WTC11 (cell line): ENCODE measurements at regions not wholly inside any gene's neighbourhood (a gene's known extent, or its start where the extent isn't known, plus 50 kb on each side); places are given as distances from the start of the nearest gene placed in this dataset.

Experiments used
- ATAC-seq: fragments of 200-7000 bp; cut with Tn5 transposase; 2 replicates; pipeline ENCODE4 v1.10.0; 2021; ENCODE audit warnings: mild to moderate bottlenecking, moderate library complexity
- CTCF ChIA-PET: fragments of 300-600 bp; sonication (Branson Sonifier 250); formaldehyde crosslinking; loops from one replicate; lab custom pipeline; 2021; ENCODE audit warnings: antibody characterized with exemption; lab: Charles Lee
- POLR2A ChIA-PET: fragments of 350-600 bp; sonication (Branson Sonifier 250); formaldehyde crosslinking; loops from one replicate; lab custom pipeline; 2021; ENCODE audit warnings: antibody characterized with exemption; lab: Charles Lee
- DNase-seq: peaks from one replicate; pipeline ENCODE4 v3.0.0; 2021; ENCODE audit warnings: low spot score
- H3K27ac Mint-ChIP-seq: 2 replicates; pipeline ENCODE4 v1.8.0; 2021; ENCODE audit warnings: mixed read lengths
- H3K27me3 Mint-ChIP-seq: 2 replicates; pipeline ENCODE4 v1.8.0; 2021; ENCODE audit warnings: low read depth, mild to moderate bottlenecking, moderate library complexity, mixed read lengths
- H3K36me3 Mint-ChIP-seq: 2 replicates; pipeline ENCODE4 v1.8.0; 2021; ENCODE audit warnings: mixed read lengths
- H3K4me1 Mint-ChIP-seq: 2 replicates; pipeline ENCODE4 v1.8.0; 2022; ENCODE audit warnings: mixed read lengths
- H3K4me3 Mint-ChIP-seq: 2 replicates; pipeline ENCODE4 v1.8.0; 2021; ENCODE audit warnings: mild to moderate bottlenecking, moderate library complexity, mixed read lengths
- H3K9me3 Mint-ChIP-seq: 2 replicates; pipeline ENCODE4 v1.8.0; 2021; ENCODE audit warnings: mixed read lengths
- CREB1 ChIP-seq: sonication (generic); formaldehyde crosslinking; IDR thresholded peaks from 2 replicates; pipeline ENCODE4 v1.8.0; 2023; ENCODE audit warnings: mild to moderate bottlenecking, missing genetic modification reagents
- ESRRA ChIP-seq: sonication (generic); formaldehyde crosslinking; IDR thresholded peaks from 2 replicates; pipeline ENCODE4 v1.8.1; 2022; ENCODE audit warnings: mild to moderate bottlenecking, missing genetic modification reagents, borderline replicate concordance
- FOXP1 ChIP-seq: sonication (generic); formaldehyde crosslinking; IDR thresholded peaks from 2 replicates; pipeline ENCODE4 v1.8.0; 2022; ENCODE audit warnings: missing genetic modification reagents, mild to moderate bottlenecking, moderate library complexity, borderline replicate concordance
- NFE2L1 ChIP-seq: sonication (generic); formaldehyde crosslinking; IDR thresholded peaks from 2 replicates; pipeline ENCODE4 v1.8.1; 2023; ENCODE audit warnings: missing genetic modification reagents
- OVOL2 ChIP-seq: fragments of 250-450 bp; sonication (Bioruptor Pico); IDR thresholded peaks from 2 replicates; pipeline ENCODE4 v1.9.0; 2021; ENCODE audit warnings: mild to moderate bottlenecking, borderline replicate concordance
- RELA ChIP-seq: sonication (generic); formaldehyde crosslinking; IDR thresholded peaks from 2 replicates; pipeline ENCODE4 v1.8.1; 2022; ENCODE audit warnings: missing genetic modification reagents, mild to moderate bottlenecking, borderline replicate concordance
- SMAD4 ChIP-seq: sonication (generic); formaldehyde crosslinking; IDR thresholded peaks from 2 replicates; pipeline ENCODE4 v1.8.0; 2022; ENCODE audit warnings: mild to moderate bottlenecking, missing genetic modification reagents
- TCF7 ChIP-seq: sonication (generic); formaldehyde crosslinking; IDR thresholded peaks from 2 replicates; pipeline ENCODE4 v1.8.0; 2022; ENCODE audit warnings: mild to moderate bottlenecking, low read depth, missing genetic modification reagents, moderate library complexity
- TP53 ChIP-seq: sonication (generic); formaldehyde crosslinking; IDR thresholded peaks from 2 replicates; pipeline ENCODE4 v1.8.1; 2023; ENCODE audit warnings: mild to moderate bottlenecking, missing genetic modification reagents
- ZNF232 ChIP-seq: sonication (generic); formaldehyde crosslinking; IDR thresholded peaks from 2 replicates; pipeline ENCODE4 v1.8.0; 2022; ENCODE audit warnings: mild to moderate bottlenecking, missing genetic modification reagents
- ZNF416 ChIP-seq: fragments of 250-450 bp; sonication (Bioruptor Pico); IDR thresholded peaks from 2 replicates; pipeline ENCODE4 v1.9.0; 2021; ENCODE audit warnings: mild to moderate bottlenecking, inconsistent platforms
- TF ChIP-seq, protein P1 (sequence below): sonication (generic); formaldehyde crosslinking; conservative IDR thresholded peaks from 2 replicates; pipeline ENCODE4 v1.8.1; 2023; ENCODE audit warnings: mild to moderate bottlenecking, low read depth, missing genetic modification reagents, moderate library complexity
- TF ChIP-seq, protein P2 (sequence below): sonication (generic); formaldehyde crosslinking; IDR thresholded peaks from 2 replicates; pipeline ENCODE4 v1.8.0; 2022; ENCODE audit warnings: mild to moderate bottlenecking, missing genetic modification reagents
- TF ChIP-seq, protein P3 (sequence below): sonication (generic); formaldehyde crosslinking; IDR thresholded peaks from 2 replicates; pipeline ENCODE4 v1.8.1; 2023; ENCODE audit warnings: mild to moderate bottlenecking, moderate library complexity, missing genetic modification reagents
- TF ChIP-seq, protein P4 (sequence below): sonication (generic); formaldehyde crosslinking; IDR thresholded peaks from 2 replicates; pipeline ENCODE4 v1.8.1; 2022; ENCODE audit warnings: low read depth, missing genetic modification reagents, borderline replicate concordance
- TF ChIP-seq, protein P5 (sequence below): sonication (generic); formaldehyde crosslinking; conservative IDR thresholded peaks from 2 replicates; pipeline ENCODE4 v1.8.1; 2022; ENCODE audit warnings: mild to moderate bottlenecking, missing genetic modification reagents
- TF ChIP-seq, protein P6 (sequence below): fragments of 250-450 bp; sonication (Bioruptor Pico); IDR thresholded peaks from 2 replicates; pipeline ENCODE4 v1.9.0; 2021; ENCODE audit warnings: mild to moderate bottlenecking
- TF ChIP-seq, protein P7 (sequence below): sonication (generic); formaldehyde crosslinking; IDR thresholded peaks from 2 replicates; pipeline ENCODE4 v1.8.0; 2022; ENCODE audit warnings: mild to moderate bottlenecking, missing genetic modification reagents

DNA sequence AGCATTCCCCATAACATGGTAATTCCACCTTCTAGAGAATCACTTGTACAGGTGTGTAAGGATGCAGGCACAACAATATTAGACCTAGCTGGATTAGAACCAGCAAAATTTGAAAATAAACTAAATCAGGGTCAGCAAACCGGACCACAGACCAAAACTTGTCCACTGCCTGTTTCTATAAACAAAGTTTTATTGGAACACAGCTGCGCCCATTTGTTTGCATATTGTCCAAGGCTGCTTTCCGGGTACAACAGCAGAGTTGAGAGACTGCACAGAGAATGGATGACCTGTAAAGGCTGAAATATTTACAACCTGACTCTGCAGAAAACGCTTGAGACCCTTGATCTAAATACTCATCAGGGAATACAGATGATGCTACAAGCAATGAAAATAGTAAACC is 73.6 kb upstream of the SLC45A1 start (continued):
- TF ChIP-seq, protein P1, sequence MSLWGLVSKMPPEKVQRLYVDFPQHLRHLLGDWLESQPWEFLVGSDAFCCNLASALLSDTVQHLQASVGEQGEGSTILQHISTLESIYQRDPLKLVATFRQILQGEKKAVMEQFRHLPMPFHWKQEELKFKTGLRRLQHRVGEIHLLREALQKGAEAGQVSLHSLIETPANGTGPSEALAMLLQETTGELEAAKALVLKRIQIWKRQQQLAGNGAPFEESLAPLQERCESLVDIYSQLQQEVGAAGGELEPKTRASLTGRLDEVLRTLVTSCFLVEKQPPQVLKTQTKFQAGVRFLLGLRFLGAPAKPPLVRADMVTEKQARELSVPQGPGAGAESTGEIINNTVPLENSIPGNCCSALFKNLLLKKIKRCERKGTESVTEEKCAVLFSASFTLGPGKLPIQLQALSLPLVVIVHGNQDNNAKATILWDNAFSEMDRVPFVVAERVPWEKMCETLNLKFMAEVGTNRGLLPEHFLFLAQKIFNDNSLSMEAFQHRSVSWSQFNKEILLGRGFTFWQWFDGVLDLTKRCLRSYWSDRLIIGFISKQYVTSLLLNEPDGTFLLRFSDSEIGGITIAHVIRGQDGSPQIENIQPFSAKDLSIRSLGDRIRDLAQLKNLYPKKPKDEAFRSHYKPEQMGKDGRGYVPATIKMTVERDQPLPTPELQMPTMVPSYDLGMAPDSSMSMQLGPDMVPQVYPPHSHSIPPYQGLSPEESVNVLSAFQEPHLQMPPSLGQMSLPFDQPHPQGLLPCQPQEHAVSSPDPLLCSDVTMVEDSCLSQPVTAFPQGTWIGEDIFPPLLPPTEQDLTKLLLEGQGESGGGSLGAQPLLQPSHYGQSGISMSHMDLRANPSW (CRISPR knock-in tag): no peak
- no peak for TF ChIP-seq RELA (CRISPR knock-in tag)

DNA sequence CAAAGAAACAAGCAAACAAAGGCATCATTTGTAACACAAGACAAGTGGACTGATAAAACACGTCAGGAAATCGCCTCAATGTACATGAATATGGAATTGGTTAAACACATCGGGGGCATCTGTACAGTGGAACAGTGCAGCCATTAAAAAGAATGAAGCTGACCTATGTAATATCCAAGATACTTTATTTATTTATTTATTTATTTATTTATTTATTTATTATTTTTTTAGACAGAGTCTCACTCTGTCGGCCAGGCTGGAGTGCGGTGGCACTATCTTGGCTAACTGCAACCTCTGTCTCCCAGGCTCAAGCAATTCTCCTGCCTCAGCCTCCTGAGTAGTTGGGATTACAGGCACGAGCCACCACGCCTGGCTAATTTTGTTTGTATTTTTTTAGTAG is 75.4 kb upstream of the SLC45A1 start:
- Mint-ChIP-seq H3K36me3 (no peaks in the 10 kb centered on the region), H3K4me3 (no peak overlapping the region), H3K4me1 (peaks cover 27% of the 10 kb centered on the region), H3K27me3 (no peaks in the 10 kb centered on the region), H3K27ac (no peak overlapping the region), H3K9me3 (no peaks in the 10 kb centered on the region)
- POLR2A ChIA-PET: no interaction called here
- CTCF ChIA-PET: no interaction called here
- TF ChIP-seq ZNF416 (CRISPR knock-in tag) (no peak), TCF7 (CRISPR knock-in tag) (no peak), CREB1 (CRISPR knock-in tag) (no peak), OVOL2 (no peak), ESRRA (no peak), NFE2L1 (no peak)
- TF ChIP-seq, protein P2, sequence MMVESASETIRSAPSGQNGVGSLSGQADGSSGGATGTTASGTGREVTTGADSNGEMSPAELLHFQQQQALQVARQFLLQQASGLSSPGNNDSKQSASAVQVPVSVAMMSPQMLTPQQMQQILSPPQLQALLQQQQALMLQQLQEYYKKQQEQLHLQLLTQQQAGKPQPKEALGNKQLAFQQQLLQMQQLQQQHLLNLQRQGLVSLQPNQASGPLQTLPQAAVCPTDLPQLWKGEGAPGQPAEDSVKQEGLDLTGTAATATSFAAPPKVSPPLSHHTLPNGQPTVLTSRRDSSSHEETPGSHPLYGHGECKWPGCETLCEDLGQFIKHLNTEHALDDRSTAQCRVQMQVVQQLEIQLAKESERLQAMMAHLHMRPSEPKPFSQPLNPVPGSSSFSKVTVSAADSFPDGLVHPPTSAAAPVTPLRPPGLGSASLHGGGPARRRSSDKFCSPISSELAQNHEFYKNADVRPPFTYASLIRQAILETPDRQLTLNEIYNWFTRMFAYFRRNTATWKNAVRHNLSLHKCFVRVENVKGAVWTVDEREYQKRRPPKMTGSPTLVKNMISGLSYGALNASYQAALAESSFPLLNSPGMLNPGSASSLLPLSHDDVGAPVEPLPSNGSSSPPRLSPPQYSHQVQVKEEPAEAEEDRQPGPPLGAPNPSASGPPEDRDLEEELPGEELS (CRISPR knock-in tag): no peak
- TF ChIP-seq, protein P3, sequence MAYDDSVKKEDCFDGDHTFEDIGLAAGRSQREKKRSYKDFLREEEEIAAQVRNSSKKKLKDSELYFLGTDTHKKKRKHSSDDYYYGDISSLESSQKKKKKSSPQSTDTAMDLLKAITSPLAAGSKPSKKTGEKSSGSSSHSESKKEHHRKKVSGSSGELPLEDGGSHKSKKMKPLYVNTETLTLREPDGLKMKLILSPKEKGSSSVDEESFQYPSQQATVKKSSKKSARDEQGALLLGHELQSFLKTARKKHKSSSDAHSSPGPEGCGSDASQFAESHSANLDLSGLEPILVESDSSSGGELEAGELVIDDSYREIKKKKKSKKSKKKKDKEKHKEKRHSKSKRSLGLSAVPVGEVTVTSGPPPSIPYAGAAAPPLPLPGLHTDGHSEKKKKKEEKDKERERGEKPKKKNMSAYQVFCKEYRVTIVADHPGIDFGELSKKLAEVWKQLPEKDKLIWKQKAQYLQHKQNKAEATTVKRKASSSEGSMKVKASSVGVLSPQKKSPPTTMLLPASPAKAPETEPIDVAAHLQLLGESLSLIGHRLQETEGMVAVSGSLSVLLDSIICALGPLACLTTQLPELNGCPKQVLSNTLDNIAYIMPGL (CRISPR knock-in tag): no peak
- TF ChIP-seq, protein P4, sequence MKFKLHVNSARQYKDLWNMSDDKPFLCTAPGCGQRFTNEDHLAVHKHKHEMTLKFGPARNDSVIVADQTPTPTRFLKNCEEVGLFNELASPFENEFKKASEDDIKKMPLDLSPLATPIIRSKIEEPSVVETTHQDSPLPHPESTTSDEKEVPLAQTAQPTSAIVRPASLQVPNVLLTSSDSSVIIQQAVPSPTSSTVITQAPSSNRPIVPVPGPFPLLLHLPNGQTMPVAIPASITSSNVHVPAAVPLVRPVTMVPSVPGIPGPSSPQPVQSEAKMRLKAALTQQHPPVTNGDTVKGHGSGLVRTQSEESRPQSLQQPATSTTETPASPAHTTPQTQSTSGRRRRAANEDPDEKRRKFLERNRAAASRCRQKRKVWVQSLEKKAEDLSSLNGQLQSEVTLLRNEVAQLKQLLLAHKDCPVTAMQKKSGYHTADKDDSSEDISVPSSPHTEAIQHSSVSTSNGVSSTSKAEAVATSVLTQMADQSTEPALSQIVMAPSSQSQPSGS (CRISPR knock-in tag): no peak
- TF ChIP-seq, protein P5, sequence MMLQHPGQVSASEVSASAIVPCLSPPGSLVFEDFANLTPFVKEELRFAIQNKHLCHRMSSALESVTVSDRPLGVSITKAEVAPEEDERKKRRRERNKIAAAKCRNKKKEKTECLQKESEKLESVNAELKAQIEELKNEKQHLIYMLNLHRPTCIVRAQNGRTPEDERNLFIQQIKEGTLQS (CRISPR knock-in tag): no peak
- DNase-seq: no peak
- ATAC-seq: no peak

DNA sequence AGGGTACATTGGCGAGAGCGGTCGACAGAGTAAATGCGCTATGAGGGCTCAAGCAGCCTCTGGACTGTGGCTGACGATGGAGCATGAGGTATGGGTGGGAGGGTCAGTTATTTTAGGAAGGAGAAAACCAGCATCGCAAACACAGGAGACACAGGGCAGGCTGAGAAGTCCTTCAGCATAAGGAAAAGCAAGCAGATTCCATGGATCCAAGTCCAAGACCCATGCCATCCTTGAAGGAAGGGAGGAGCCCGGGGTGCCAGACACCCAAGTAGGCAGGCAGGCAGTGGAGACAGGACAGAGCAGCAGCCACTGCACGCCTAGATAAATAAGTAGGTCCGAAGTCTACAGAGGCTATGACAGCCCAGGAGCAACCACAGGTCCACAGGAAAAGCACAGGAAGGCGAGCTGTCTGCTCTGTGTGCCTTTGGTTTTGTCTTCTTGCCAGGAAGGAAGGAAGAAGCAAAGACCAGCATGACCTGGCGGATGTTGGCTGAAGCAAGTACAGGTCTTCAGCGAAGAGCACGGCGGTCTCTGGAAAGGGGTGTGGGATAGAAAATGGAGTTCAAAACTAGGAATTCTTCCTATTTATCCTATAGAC is 76.4 kb upstream of the SLC45A1 start:
- peaks cover 29% of the 10 kb centered on the region for H3K4me1 Mint-ChIP-seq
- ChIA-PET POLR2A (no interaction called here), CTCF (no interaction called here)
- no peak for DNase-seq
- H3K36me3 Mint-ChIP-seq: no peaks in the 10 kb centered on the region
- no peaks in the 10 kb centered on the region for H3K27me3 Mint-ChIP-seq
- ATAC-seq: no peak
- no peak overlapping the region for H3K4me3 Mint-ChIP-seq
- no peak overlapping the region; the same call in 1 of the 2 replicates for H3K27ac Mint-ChIP-seq
- no peaks in the 10 kb centered on the region for H3K9me3 Mint-ChIP-seq
- TF ChIP-seq SMAD4 (CRISPR knock-in tag) (no peak), FOXP1 (no peak), ZNF232 (CRISPR knock-in tag) (no peak), TP53 (no peak)
- TF ChIP-seq, protein P6, sequence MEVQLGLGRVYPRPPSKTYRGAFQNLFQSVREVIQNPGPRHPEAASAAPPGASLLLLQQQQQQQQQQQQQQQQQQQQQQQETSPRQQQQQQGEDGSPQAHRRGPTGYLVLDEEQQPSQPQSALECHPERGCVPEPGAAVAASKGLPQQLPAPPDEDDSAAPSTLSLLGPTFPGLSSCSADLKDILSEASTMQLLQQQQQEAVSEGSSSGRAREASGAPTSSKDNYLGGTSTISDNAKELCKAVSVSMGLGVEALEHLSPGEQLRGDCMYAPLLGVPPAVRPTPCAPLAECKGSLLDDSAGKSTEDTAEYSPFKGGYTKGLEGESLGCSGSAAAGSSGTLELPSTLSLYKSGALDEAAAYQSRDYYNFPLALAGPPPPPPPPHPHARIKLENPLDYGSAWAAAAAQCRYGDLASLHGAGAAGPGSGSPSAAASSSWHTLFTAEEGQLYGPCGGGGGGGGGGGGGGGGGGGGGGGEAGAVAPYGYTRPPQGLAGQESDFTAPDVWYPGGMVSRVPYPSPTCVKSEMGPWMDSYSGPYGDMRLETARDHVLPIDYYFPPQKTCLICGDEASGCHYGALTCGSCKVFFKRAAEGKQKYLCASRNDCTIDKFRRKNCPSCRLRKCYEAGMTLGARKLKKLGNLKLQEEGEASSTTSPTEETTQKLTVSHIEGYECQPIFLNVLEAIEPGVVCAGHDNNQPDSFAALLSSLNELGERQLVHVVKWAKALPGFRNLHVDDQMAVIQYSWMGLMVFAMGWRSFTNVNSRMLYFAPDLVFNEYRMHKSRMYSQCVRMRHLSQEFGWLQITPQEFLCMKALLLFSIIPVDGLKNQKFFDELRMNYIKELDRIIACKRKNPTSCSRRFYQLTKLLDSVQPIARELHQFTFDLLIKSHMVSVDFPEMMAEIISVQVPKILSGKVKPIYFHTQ (CRISPR knock-in tag): no peak
- TF ChIP-seq, protein P1 (CRISPR knock-in tag): no peak
- TF ChIP-seq, protein P7, sequence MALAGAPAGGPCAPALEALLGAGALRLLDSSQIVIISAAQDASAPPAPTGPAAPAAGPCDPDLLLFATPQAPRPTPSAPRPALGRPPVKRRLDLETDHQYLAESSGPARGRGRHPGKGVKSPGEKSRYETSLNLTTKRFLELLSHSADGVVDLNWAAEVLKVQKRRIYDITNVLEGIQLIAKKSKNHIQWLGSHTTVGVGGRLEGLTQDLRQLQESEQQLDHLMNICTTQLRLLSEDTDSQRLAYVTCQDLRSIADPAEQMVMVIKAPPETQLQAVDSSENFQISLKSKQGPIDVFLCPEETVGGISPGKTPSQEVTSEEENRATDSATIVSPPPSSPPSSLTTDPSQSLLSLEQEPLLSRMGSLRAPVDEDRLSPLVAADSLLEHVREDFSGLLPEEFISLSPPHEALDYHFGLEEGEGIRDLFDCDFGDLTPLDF (CRISPR knock-in tag): no peak
